Erythroblast (primary cell): ENCODE measurements at regions not wholly inside any gene's neighbourhood (a gene's known extent, or its start where the extent isn't known, plus 50 kb on each side); places are given as distances from the start of the nearest gene placed in this dataset.
"Not testable (repeated sequence)": the region's sequence is repeated elsewhere in the genome, so short reads cannot be mapped to it uniquely, and the experiment has no call there.

Experiments used
- DNase-seq, 2 experiments: peaks; one replicate each; lab custom pipeline; 2025; lab: John Stamatoyannopoulos, UW
- GATA1 ChIP-seq: IDR thresholded peaks from 2 replicates; pipeline ENCODE4 v1.6.1; 2011; ENCODE audit warnings: low read depth, mild to moderate bottlenecking, control low read depth, low read length, moderate library complexity
- POLR2A ChIP-seq: IDR thresholded peaks from 2 replicates; pipeline ENCODE4 v1.6.1; 2011; ENCODE audit warnings: mild to moderate bottlenecking, low read length

- TF ChIP-seq POLR2A (no peak), GATA1 (no peak)
- no peak for DNase-seq
Measured at GRCh38 chr2:36013064-36013463, 342.5 kb upstream of the CRIM1 start.

DNA sequence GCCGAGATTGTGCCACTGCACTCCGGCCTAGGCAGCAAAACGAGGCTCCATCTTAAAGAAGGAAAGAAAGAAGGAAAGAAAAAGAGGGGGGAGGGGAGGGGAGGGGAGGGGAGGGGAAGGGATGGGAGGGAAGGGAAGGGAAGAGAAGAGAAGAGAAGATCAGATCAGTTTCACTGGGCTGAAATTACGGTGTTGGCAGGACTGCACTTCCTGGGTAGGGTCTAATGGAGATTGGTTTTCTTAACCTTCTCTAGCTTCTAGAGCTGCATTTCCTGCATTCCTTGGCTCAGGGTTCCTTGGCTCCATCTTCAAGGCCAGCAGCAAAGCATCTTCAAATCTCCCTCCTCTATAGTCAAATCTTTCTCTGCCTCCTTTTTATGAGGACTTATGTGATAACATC is 349.1 kb upstream of the CRIM1 start:
- TF ChIP-seq GATA1 (no peak), POLR2A (no peak)

GRCh38 chr2:36002941-36003340 is 352.6 kb upstream of the CRIM1 start:
- no peak for DNase-seq
- no peak for TF ChIP-seq POLR2A
- no peak for TF ChIP-seq GATA1

More for the DNA sequence above, 349.1 kb upstream of the CRIM1 start:
- no peak for DNase-seq

DNA sequence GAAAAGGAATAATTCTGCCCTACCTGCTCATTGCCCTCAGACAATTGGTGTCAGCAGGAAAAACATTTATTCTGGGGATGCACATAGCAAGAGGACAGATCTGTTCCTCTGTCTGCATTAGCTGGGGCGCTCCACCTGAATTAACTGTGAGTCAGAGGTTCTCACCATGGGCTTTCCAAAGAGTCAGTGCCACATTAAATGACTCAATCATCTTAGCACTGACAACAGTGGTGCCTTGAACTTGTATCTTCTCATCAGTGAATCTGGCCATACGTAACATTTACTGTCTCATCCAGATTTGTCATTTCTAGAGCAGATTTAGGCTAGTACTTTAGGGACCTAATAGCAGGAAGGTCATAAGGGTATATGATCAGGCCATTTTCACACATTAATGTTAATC is 358.1 kb upstream of the CRIM1 start:
- TF ChIP-seq POLR2A (no peak), GATA1 (no peak)
- no peak for DNase-seq

GRCh38 chr2:35989503-35989902 is 366.1 kb upstream of the CRIM1 start:
- no peak for DNase-seq
- TF ChIP-seq POLR2A (no peak), GATA1 (no peak)

DNA sequence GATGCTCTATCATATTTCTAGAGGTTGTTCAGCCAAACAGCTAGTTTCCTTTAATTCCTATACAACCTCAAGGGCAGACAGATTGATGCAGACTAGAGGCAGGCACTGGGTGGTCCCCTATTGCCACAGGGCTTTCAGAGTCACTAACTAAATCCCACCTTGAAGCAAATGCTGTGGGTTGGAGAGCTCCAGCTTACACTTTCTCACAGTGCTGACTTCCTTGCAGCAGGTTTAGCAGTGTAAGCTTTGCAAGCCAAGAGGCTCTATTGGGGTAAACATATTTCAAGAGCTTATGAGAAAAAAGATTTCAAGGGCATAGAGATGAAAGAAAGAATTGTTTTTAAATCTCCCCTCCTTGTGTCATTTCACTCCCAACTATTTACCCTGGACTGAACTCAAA is 366.5 kb upstream of the CRIM1 start:
- TF ChIP-seq POLR2A (no peak), GATA1 (no peak)
- no peak for DNase-seq

DNA sequence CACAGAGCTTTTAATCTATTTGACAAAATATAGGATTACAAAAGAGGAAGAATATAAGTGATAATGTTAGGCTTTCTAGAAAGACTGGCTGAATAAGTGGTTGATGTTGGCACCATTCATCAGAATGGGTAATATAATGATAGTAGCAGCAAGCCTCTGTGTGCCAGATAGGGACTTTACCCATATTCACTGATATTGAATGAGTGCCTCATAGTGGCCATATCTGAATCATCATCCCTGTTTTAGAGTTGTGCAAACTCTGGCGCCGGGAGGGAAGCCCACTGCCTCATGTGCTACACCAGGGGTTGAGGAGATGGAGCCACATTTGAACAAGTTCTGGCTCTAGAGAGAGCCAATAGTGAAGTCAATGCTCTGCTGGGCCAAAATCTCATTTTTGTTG is 368.7 kb upstream of the CRIM1 start:
- DNase-seq, result no peak
- TF ChIP-seq POLR2A (no peak), GATA1 (no peak)

GRCh38 chr2:35978218-35978617 is 377.4 kb upstream of the CRIM1 start:
- TF ChIP-seq POLR2A (no peak), GATA1 (no peak)
- no peak for DNase-seq

DNA sequence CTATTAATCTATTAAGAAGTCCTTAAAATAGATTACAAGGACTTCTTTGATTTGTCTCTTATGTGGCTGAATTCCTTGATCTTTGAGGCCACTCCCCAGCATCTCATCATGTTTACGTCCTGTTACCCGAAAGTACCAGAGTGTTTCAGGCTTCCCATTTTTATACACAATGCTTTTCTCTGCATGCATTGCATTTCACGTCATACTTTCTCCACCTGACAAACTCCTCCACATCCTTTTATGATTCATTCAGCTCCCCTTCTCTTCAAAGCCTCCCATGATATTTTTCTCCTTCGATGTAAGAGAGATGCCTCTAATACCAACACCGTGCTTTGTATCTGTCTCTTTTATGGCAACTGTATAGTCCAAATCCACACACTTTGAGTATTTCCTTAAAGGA is 379.0 kb upstream of the CRIM1 start:
- no peak for DNase-seq
- TF ChIP-seq POLR2A, result no peak
- TF ChIP-seq GATA1, result no peak

DNA sequence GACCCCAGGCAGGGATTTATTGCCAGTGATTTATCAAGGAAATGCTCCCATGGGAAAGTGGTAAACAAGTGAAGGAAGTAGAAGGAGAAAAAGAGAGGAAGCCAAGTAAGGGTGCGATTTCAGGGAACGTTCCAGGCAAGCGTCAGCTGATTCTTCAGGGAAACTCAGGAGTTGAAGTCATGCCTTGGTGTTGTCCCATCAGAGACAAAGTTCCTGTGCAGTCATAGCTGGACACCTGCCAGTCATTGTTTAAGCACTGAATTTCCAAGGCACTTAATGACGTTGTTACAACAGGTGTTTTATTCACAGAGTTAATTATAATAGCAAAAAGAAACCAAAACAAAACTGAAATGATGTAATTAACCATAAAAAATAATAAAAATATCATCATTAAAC is 381.8 kb upstream of the CRIM1 start:
- DNase-seq, result no peak
- no peak for TF ChIP-seq POLR2A
- no peak for TF ChIP-seq GATA1

DNA sequence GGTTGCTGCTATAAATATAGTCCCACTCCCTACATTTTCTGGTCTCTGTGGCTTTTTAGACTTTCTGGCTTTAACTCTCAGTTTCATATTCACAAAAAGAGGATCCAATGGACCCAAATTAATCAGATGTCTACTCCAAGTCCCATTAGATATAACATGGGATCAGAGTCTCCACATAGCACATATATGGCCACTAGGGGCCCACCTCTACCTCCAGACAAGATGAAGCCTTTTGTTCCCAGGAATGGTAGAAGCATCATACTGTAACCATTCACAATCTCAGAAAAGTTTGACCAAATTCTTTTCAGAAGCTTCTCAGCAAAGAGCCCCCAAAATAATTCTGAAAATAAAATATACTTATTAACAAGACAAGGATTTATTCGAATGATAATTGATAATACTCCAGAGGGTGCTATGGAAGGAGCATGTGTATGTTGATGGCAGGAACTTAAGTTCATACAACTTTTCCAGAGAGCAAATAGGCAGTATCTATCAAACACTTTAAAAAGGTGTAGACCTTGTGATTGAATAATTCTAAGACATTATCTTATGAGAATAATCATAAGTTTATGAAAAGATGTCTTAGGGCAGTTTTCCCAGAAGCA is 382.3 kb upstream of the CRIM1 start:
- TF ChIP-seq GATA1 (no peak), POLR2A (no peak)
- DNase-seq, result peak; percentile 16

GRCh38 chr2:35963824-35964223 is 391.8 kb upstream of the CRIM1 start:
- DNase-seq, result no peak
- TF ChIP-seq POLR2A (no peak), GATA1 (no peak)

DNA sequence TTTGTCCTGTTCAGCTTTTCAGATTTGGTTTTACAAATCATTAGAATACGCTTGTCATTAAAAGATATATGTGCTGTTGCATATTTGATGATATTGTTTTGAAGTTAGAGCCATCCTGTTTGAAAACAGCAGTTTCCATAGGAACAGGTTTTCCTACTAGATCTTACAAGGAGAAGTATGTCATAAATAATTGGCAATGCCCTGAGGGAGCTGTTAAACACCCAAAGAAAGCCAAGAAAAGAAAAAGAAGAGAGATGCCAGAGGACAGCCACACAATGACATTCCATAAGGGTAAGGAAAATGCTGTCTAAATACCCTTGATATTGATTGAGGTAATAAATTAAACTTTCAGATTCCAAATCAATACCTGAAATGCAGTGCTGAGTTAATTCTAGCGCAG is 392.2 kb upstream of the CRIM1 start:
- no peak for DNase-seq
- TF ChIP-seq POLR2A (no peak), GATA1 (no peak)

DNA sequence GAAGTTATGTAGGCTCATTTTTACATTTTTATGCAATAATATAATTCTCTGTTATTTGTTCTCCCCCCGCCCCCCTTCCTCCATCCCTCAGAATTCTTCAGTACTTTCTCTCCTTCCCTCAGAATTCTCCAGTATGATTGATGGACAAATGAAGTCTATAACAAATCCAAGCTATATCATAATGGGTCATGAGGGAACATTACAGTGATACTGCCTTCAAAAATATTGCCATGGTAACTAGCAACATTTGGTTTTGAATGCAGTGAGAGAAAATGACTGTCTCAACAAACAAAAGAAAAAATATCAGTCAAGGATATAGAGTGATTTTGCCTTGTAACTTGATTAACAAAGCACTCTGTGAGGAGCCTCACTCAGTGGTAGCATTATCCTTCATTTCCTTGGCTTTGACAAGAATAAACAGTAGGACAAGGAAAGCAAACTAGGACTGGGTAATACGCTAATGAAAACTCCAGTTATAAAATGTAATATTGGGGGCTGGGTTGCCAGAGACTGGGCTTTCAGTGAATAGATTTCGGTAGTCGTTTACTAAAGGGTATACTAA is 392.9 kb upstream of the CRIM1 start:
- TF ChIP-seq GATA1 (no peak), POLR2A (no peak)
- DNase-seq, result no peak

DNA sequence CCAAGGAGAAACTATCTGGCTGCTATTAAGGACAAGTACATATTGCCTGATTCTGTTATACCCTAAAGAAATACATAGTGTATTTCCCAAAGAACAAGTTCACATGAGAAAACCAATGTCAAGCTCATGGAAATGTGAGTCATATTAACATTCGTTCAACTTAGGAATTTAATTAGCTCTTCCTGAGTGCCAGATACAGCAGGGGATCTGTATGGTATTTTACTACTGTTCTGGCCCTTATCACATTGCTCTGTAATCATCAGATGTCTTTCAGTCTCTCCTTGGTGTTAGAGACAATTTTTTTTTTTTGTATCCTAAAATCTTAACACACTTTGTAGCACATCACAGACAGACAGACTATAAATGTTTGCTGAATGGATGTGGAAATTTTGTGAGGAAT is 395.0 kb upstream of the CRIM1 start:
- TF ChIP-seq GATA1, result no peak
- no peak for TF ChIP-seq POLR2A
- no peak for DNase-seq

DNA sequence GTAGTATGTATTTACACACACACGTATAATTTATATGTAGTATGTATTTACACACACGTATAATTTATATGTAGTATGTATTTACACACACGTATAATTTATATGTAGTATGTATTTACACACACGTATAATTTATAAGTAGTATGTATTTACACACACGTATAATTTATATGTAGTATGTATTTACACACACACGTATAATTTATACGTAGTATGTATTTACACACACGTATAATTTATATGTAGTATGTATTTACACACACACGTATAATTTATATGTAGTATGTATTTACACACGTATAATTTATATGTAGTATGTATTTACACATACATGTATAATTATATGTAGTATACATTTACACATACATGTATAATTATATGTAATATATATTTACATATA is 398.5 kb upstream of the CRIM1 start:
- not testable (repeated sequence) for DNase-seq
